GM18517 (cell line): ENCODE measurements at regions not wholly inside any gene's neighbourhood (a gene's known extent, or its start where the extent isn't known, plus 50 kb on each side); places are given as distances from the start of the nearest gene placed in this dataset.

Source experiments
- ATAC-seq: cut with Tn5 transposase; IDR thresholded peaks from one replicate; pipeline ENCODE4 v1.9.1; 2021; ENCODE audit warnings: mild to moderate bottlenecking, moderate library complexity; ENCODE audit not compliant: unreplicated experiment

DNA sequence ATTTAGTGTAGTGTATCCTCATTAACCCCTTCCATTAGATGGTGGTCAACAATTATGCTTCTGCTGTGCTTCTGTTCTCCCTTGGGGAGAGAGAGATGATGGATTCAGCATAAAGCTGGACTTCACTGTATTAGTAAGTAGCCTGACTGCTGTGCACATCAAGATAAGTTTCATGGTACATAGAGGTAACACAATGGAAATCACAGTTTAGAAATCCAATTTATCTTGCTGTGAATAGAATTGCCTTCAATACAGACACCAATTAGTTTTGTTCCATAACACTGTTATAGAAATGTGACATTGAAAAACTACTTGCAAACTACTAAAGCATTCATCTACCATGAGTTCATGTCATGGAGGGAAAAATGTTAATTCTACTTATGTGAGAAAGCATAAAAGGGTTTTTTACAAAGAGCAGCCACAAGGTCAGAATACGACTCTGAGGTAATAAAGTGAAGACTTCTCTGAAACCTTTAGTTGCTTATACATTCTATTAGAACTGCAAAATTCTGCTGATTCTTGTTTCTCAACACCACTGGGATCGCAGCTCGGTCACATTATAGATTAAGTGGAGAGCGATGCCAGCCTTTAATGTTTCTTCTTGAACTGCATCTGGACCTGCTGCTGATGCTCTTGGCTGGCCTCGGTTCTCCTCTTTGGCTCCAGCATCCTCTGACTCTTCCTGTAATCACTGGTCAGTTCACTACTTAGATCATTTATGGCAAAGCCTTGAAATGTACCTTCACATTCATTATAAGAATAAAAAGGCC lies 190.8 kb downstream of the ATP23 start:
- ATAC-seq = no peak

GRCh38 chr12:58138424-58138823 lies 197.1 kb downstream of the ATP23 start:
- no peak for ATAC-seq

GRCh38 chr12:58139894-58140293 lies 198.5 kb downstream of the ATP23 start:
- no peak for ATAC-seq

- no peak for ATAC-seq
Measured at GRCh38 chr12:58140395-58140794, 199.0 kb downstream of the ATP23 start.

DNA sequence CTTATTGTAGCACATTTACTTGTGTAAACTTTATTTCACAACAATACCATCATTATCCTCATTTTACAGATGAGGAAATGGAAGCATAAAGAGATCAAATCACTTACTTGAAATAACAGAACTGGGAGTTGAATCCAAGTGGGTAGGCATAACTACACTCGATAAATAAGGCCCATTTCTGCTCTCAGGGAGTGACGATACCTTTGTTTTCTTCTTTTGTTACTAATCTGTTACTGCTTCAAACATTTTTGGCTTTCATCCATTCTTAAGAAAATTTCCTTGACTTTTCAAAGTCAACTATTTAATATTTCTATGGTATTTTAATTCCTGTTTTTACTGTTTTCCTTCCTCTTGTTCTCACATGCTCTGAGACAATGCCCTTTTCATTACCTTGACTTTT lies 201.6 kb downstream of the ATP23 start:
- ATAC-seq = no peak

DNA sequence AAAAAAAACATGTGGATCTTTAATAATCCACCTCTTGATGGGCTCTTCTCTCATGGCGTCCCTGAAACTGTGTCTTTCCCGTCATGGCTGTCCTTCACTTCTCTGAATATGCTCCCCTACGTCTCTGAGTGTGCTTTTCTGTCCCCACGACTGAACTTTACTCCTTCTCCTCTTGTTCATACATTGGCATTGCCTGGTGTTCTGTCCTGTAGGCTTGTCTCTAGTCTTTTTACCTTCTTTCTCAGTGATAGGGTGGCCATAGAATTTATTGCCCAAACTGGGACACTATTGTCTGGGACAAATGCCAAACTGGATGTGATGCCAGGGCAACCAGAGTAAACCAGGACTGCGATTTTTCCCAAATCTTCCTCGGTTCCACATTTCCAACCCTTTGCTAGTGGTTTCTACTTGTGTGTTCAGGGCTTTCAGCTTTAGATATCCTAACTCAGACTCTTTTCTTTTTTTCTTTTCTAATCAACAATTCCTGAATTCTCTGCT lies 202.2 kb downstream of the ATP23 start:
- ATAC-seq = no peak

- no peak for ATAC-seq
Measured at GRCh38 chr12:58148405-58148804, 207.0 kb downstream of the ATP23 start.

GRCh38 chr12:58148976-58149375 lies 207.6 kb downstream of the ATP23 start:
- no peak for ATAC-seq

- ATAC-seq = no peak
Measured at GRCh38 chr12:58154359-58154758, 213.0 kb downstream of the ATP23 start.

GRCh38 chr12:58156697-58157096 lies 215.3 kb downstream of the ATP23 start:
- no peak for ATAC-seq

GRCh38 chr12:58159941-58160340 lies 218.6 kb downstream of the ATP23 start:
- no peak for ATAC-seq

DNA sequence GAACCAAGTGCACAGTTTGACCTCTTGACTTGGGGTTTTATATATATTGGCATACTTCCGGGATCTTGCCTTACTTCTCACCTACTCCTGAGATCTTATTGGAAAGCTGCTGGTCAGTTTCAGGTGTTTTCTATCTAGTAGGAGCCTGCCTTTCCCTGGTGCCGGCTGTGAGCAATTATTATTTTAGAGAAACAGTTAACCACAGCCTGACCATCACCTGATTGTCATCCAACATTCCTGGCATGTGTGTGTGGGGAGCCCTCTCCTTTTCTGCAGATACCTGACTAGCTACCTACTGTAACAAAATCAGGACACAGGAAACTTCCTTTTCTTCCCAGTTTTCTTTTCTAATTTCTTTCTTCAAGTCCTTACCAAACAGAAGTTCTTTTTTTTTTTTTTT lies 220.4 kb downstream of the ATP23 start:
- no peak for ATAC-seq

- no peak for ATAC-seq
Measured at GRCh38 chr12:58163021-58163420, 221.7 kb downstream of the ATP23 start.

DNA sequence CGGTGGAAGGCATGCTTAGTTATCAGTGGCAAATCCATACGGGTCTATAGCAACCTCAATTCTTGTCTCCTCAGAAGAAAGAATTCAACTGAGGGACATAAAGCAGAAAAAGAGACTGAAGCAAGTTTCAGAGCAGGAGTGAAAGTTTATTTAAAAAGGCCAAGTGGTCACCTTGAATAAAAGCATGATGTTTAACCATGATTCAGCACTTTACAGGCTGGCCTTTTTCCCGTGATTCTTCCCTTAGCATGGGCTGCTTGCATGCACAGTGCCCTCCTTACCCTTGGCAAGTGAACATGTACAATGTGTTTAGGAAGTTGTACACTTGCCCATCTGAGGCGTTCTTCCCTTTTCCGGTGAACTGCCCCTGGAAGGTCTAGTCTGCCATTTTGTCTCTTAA lies 225.3 kb downstream of the ATP23 start:
- no peak for ATAC-seq

DNA sequence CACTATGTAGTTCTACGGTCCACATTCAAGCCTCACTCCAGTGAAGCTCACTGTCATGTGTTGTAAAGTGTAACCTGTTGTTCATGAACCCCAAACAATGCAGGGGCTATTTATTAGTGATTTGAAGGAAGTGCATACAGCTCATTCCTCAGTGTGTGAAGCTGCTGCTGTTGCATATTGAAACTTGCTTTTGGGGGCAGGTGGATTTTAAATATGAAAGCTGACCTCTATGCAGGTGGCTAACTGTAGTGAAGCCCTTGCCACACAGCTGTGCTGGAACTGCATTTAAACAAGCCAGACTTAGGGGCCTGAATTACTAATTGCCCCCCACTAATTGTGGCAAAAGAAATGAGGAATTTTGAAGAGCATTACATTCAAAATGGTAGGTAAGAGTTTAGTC lies 226.3 kb downstream of the ATP23 start:
- no peak for ATAC-seq

DNA sequence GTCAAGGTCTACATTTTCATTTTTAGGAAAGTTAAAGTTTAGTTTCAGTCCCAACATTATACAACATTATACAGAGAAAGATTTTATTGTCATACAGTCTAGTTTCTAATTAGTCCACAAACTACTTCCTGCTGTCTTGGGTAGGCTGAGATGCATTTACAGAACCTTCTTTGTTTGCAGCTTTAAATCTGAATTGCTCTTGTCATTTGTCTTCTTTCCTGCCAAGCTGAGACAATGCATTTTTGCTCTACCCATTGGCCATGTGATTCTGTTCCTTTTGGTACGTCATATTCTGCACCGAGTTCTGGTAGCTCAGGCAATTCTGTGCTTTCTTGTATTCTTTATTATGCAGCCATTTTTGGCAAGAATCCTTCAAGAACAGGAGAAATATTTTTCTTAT lies 228.5 kb downstream of the ATP23 start:
- no peak for ATAC-seq

DNA sequence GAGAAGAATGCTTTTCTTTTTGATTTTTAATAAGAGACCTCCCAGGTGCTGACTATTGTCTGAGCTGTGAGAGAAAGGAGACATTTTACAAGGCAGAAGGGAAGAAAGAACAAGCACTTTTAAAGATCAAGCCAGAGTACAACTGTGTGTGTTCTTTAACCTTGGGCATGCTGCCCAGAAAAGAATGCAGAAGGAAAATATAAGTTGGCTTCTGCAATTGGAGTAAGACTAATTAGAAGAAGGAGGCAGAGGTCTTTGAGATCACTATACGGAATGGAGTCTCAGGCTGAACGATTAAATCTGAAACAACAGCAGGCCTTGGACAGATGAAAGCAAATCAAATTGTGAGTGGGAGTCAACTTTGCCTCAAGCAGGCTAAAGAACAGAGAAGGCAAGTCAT lies 230.5 kb downstream of the ATP23 start:
- no peak for ATAC-seq

- no peak for ATAC-seq
Measured at GRCh38 chr12:58172433-58173073, 231.2 kb downstream of the ATP23 start.

DNA sequence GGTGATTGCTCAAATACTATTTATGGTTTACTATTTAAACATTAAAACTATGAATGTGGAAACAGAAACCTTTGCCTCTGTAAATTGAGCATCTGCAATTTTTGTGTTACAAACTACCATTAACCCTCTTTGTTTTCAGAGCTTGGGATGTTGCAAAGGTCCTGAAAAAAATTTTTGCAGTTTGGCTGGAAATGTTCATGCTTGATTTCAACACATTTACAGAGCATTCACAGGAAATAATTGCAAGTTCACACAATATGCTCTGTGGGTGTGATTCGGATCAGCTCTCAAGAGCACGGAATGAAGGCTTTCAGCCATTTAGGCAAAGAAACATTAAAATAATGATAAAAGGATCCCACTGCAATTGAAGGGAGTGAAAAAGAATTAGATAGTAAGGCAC lies 232.9 kb downstream of the ATP23 start:
- ATAC-seq = no peak

DNA sequence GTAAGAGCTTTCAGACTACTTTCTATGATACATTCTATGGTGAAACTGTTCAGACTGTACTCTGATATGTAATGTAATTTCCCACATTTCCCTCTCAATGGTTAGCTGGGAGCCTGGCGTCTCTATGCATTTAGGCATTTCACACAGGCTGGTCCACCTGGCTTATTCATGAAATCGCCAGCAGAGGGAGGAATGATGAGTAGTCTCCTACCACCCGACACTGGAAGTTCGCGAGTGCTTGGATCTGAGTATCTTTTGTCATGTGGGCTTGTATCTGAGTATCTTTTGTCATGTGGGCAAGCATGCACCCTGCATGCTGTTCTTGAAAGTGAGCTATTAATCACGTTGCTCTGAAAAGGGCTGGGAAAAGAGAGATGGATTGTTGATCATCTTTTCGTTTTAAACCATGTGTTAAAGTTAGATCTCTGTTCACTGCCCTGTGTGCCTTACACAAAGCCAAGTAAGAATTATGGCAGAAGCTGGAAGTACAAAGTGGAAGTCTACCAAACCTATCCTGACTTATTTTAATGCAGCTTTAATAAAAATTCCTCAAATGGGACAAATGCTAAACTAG lies 235.0 kb downstream of the ATP23 start:
- ATAC-seq = no peak

GRCh38 chr12:58177366-58177765 lies 236.0 kb downstream of the ATP23 start:
- ATAC-seq = no peak

DNA sequence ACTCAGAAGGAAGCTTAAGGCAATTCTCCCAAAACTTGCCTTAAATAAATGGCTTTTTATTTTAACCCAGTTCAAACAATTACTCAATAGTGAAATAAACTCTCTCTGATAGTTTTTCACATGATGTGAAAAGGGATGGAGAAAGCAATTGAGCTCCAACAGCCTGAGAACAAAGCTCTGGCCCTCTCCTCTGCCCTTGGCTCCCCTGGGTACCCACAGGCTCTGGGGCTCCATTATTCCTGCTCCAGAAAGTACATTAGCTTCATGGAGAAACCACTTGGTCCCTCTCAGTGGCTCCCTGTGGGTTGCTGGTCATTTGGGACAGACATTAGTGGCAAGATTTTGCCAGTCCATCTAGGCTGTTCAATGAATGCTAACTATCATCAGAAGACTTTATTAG lies 242.8 kb downstream of the ATP23 start:
- ATAC-seq = no peak
